ENCODE measurements at regions not wholly inside any gene's neighbourhood (a gene's known extent, or its start where the extent isn't known, plus 50 kb on each side); places are given as distances from the start of the nearest gene placed in this dataset.

DNA sequence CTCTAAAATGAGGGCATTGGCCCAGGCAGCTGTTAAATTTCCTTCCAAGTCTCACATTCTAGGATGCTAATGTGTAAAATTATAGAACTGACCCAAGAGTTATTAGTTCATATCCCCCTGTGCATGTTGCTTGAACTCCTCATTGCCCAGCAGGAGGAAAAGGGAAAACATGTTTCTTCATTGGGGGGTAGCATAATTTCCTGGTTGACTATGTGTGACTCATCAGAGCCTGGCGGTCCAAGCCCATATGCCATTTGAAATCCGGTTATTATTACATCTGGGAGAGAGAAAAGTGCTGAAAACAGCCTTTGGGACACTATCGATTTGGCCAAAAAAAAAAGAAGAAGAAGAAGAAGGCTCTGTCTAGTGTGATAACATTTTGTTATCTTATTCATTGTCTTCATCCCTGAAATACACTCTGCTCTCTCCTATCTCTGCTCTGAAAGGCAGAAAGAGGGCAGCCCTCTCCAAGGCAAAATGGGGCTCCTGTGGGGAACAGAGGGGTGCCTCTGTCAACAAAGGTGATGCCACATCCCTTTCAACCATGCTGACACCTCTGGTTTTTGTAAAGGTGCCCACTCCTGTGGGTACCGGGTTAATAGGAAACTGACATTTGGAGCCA, 114.2 kb downstream of the DAD1 start:
- intact Hi-C loops (cut with DNase I; ENCODE audit: low total_unique reads) (no loop called here), in situ Hi-C loops (cut with MboI; ENCODE audit: low sequenced_read_pairs in 4 of 4) (loop anchor here in 3 of 4 donors (5.0 kb wide), 2 partner anchors 78 to 83 kb away; no protein-coding TSS in a partner anchor)
- no peak overlapping the region for H3K4me3 ChIP-seq
- no peaks in the 10 kb centered on the region for H3K27me3 ChIP-seq
- TF ChIP-seq, protein P1, sequence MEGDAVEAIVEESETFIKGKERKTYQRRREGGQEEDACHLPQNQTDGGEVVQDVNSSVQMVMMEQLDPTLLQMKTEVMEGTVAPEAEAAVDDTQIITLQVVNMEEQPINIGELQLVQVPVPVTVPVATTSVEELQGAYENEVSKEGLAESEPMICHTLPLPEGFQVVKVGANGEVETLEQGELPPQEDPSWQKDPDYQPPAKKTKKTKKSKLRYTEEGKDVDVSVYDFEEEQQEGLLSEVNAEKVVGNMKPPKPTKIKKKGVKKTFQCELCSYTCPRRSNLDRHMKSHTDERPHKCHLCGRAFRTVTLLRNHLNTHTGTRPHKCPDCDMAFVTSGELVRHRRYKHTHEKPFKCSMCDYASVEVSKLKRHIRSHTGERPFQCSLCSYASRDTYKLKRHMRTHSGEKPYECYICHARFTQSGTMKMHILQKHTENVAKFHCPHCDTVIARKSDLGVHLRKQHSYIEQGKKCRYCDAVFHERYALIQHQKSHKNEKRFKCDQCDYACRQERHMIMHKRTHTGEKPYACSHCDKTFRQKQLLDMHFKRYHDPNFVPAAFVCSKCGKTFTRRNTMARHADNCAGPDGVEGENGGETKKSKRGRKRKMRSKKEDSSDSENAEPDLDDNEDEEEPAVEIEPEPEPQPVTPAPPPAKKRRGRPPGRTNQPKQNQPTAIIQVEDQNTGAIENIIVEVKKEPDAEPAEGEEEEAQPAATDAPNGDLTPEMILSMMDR (IDR thresholded peaks at IDR 0.05 in 4 of 5, conservative IDR thresholded peaks at IDR 0.05 in 1 of 5) = no peak
- no peak for TF ChIP-seq POLR2A (IDR thresholded peaks at IDR 0.05)
- ATAC-seq = no peak
- H3K27ac ChIP-seq = no peak overlapping the region
- peaks cover 0 to 8% of the 10 kb centered on the region in 2 donors for H3K4me1 ChIP-seq
- no peaks in the 10 kb centered on the region for H3K9me3 ChIP-seq
- no peak for DNase-seq
- H3K36me3 ChIP-seq = no peaks in the 10 kb centered on the region

DNA sequence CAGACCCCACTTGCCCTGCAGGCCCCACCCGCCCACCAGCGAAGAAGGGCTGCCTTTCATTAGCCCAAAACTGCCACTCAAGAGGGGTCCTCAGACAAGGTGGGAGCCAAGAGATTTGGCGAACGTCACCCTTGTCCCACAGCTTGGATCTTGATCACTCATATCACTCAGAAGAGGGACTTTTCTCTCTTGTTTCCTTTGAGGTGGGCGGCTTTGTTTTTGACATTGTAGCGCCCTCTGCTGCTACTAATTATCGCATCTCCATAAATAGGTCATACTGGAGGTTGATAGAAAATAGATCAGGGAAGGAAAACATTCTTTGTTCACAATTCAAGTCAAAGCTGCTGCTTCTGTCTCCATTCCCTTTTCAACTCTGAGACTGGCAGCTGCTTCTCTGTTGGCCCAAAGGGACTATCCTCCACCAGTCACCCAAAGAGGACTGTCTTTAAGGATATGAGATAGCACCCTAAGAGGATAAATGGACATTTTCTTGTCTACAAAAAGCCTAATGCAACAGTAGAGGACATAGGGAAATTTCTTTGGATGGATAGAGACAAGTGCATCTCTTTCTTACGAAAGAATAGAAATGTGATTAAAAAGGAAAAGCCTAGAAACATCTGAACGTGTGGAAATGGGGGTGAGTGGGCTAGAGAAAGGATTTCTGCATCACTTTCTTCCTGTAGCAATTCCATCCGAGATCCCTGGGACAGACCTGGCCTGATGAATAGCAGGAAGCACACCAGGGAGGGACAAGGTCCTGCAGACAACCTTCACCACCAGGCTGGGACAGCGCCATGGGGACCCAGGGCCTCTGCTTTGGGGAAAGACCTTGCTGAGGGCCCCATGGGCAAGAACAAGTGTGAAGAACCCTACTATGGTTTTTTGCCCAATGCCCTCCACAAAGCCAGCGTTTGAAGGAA, 115.8 kb downstream of the DAD1 start:
- Histone ChIP-seq H3K9me3 (no peaks in the 10 kb centered on the region), H3K4me3 (no peak overlapping the region), H3K27ac (no peak overlapping the region), H3K4me1 (no peaks in the 10 kb centered on the region), H3K27me3 (no peaks in the 10 kb centered on the region), H3K36me3 (no peaks in the 10 kb centered on the region)
- intact Hi-C loops (cut with DNase I; ENCODE audit: low total_unique reads) = loop anchor here (2.0 kb wide), 1 partner anchor 86 kb away; no protein-coding TSS in a partner anchor
- DNase-seq (no peak), ATAC-seq (no peak)
- in situ Hi-C loops (cut with MboI; ENCODE audit: low sequenced_read_pairs in 4 of 4) = loop anchor here in 3 of 4 donors (5.0 kb wide), 2 partner anchors 76 to 81 kb away; no protein-coding TSS in a partner anchor
- TF ChIP-seq, protein P1 (IDR thresholded peaks at IDR 0.05 in 4 of 5, conservative IDR thresholded peaks at IDR 0.05 in 1 of 5) = peak in 4 of 5 experiments; percentile 37 to 46 (median 43)
- TF ChIP-seq POLR2A (IDR thresholded peaks at IDR 0.05) = no peak

DNA sequence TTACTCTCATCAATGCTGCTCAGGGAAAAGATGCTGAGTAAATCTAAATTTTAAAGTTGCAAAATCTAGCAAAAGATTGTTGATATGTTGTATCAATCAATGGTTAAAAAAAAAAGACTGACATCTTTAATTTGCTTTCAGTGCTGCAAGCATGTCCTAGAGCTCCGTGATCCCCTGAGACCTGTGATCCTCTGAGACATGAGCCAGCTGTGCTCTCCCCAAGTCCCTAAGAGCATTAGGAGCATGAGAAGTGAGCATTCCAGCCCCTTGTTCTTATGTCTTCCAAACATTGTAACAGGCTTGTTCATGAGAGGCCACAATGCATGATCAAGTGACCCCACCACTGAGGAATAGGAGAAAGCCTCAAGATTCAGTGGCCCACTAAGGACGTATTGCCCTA, 116.6 kb downstream of the DAD1 start:
- Histone ChIP-seq H3K36me3 (no peaks in the 10 kb centered on the region), H3K27ac (no peak overlapping the region), H3K4me1 (no peaks in the 10 kb centered on the region), H3K9me3 (no peaks in the 10 kb centered on the region), H3K27me3 (no peaks in the 10 kb centered on the region), H3K4me3 (no peak overlapping the region)
- DNase-seq = no peak
- TF ChIP-seq, protein P1 (IDR thresholded peaks at IDR 0.05 in 4 of 5, conservative IDR thresholded peaks at IDR 0.05 in 1 of 5) = no peak
- TF ChIP-seq POLR2A (IDR thresholded peaks at IDR 0.05) = no peak
- intact Hi-C loops (cut with DNase I; ENCODE audit: low total_unique reads) (loop anchor here (2.0 kb wide), 1 partner anchor 86 kb away; no protein-coding TSS in a partner anchor), in situ Hi-C loops (cut with MboI; ENCODE audit: low sequenced_read_pairs in 4 of 4) (loop anchor here in 3 of 4 donors (5.0 kb wide), 2 partner anchors 75 to 80 kb away; no protein-coding TSS in a partner anchor)
- no peak for ATAC-seq

DNA sequence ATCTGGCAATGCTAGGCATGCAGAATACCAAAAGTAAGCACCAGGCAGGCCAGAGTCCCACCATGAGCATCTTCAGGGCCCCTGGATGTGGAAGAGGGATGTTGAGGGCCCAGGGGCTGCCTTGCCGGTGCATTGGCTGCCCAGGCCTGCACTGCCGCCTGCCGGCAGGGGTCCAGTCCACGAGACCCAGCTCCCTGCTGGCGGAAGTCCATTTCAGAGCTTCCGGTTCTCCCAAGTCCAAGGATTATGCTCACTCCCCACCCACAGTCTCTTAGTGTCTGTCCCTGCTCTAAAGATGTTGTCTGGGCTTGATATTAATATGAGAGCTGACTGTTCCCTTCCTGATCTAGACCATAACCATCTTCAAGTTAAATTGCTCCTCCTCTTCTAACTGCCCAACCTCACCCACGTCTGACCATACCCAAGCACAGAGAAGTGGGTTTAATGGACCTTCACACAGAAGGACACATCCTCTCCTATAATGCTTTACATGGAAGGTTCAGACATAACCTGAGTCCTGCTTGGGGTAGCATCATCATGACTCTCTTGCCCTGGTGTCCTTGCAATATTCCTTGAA, 117.4 kb downstream of the DAD1 start:
- no peaks in the 10 kb centered on the region for H3K36me3 ChIP-seq
- H3K4me1 ChIP-seq = no peaks in the 10 kb centered on the region
- intact Hi-C loops (cut with DNase I; ENCODE audit: low total_unique reads) = loop anchor here (2.0 kb wide), 1 partner anchor 85 kb away; no protein-coding TSS in a partner anchor
- DNase-seq (no peak), ATAC-seq (no peak)
- no peak overlapping the region for H3K4me3 ChIP-seq
- H3K27me3 ChIP-seq = no peaks in the 10 kb centered on the region
- no peak overlapping the region for H3K27ac ChIP-seq
- in situ Hi-C loops (cut with MboI; ENCODE audit: low sequenced_read_pairs in 4 of 4) = loop anchor here in 3 of 4 donors (5.0 kb wide), 2 partner anchors 74 to 79 kb away; no protein-coding TSS in a partner anchor
- H3K9me3 ChIP-seq = no peaks in the 10 kb centered on the region
- TF ChIP-seq, protein P1 (IDR thresholded peaks at IDR 0.05 in 4 of 5, conservative IDR thresholded peaks at IDR 0.05 in 1 of 5) = peak in 2 of 5 experiments; percentile 12 to 29
- TF ChIP-seq POLR2A (IDR thresholded peaks at IDR 0.05) = no peak
